ENCODE measurements at regions not wholly inside any gene's neighbourhood (a gene's known extent, or its start where the extent isn't known, plus 50 kb on each side); places are given as distances from the start of the nearest gene placed in this dataset.

- no peak for TF ChIP-seq CTCF (IDR thresholded peaks at IDR 0.05; ENCODE audit: low read depth, low read length)
- TF ChIP-seq EZH2phosphoT487 (IDR thresholded peaks at IDR 0.05; ENCODE audit: low read depth): no peak
These were observed 539.3 kb downstream of the METTL4 start for GRCh38 chr18:2032036-2032435.

Data from OCI-LY3 (cell line).